GM12875 (cell line): ENCODE measurements at regions not wholly inside any gene's neighbourhood (a gene's known extent, or its start where the extent isn't known, plus 50 kb on each side); places are given as distances from the start of the nearest gene placed in this dataset.
"Not testable (repeated sequence)": the region's sequence is repeated elsewhere in the genome, so short reads cannot be mapped to it uniquely, and the experiment has no call there.

ENCODE experiments used
- H3K4me3 ChIP-seq: one replicate; pipeline ENCODE4 v1.5.1; 2011; ENCODE audit warnings: low read depth, low read length, control low read depth
- TF ChIP-seq, protein P1 (sequence below): IDR thresholded peaks from 2 replicates; pipeline ENCODE4 v1.5.1; 2011; ENCODE audit warnings: low read depth, mild to moderate bottlenecking, control low read depth, inconsistent platforms, low read length, moderate library complexity, borderline replicate concordance; ENCODE audit not compliant: insufficient read depth

DNA sequence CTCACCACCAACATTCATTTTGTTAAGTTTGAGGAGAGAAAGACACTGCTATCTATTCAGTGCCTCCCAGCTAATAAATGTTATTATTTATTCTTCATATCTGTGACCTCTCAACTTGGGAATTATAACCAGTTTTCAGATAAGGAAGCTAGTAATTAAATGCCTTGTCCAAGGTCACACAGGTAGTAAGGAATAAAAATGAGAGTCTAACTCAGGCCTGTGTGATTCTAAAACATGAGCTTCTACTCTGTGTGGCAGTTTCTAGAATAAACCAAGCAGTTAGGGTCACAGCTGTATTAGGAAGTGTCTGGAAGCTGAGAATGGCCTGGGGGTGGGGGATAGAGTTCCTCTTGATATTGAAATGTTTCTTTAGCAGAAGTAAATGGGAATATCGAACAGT lies 137.8 kb upstream of the LRATD1 start:
- TF ChIP-seq, protein P1, sequence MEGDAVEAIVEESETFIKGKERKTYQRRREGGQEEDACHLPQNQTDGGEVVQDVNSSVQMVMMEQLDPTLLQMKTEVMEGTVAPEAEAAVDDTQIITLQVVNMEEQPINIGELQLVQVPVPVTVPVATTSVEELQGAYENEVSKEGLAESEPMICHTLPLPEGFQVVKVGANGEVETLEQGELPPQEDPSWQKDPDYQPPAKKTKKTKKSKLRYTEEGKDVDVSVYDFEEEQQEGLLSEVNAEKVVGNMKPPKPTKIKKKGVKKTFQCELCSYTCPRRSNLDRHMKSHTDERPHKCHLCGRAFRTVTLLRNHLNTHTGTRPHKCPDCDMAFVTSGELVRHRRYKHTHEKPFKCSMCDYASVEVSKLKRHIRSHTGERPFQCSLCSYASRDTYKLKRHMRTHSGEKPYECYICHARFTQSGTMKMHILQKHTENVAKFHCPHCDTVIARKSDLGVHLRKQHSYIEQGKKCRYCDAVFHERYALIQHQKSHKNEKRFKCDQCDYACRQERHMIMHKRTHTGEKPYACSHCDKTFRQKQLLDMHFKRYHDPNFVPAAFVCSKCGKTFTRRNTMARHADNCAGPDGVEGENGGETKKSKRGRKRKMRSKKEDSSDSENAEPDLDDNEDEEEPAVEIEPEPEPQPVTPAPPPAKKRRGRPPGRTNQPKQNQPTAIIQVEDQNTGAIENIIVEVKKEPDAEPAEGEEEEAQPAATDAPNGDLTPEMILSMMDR: no peak
- H3K4me3 ChIP-seq: no peak overlapping the region

DNA sequence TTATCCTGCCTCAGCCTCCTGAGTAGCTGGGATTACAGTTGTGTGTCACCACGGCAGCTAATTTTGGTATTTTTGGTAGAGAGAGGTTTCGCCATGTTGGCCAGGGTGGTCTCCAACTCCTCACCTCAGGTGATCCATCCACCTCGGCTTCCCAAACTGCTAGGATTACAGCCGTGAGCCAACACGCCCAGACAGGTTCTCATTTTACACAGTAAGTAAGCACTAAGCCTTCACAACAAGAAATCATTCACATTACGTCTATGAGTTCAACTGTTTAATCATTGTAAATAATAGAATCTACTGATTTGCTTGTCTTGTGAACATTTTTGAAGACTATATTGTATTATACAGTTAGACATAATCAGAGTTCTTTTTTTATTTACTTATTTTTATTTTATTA lies 131.5 kb upstream of the LRATD1 start:
- TF ChIP-seq, protein P1: no peak
- H3K4me3 ChIP-seq: no peak overlapping the region

DNA sequence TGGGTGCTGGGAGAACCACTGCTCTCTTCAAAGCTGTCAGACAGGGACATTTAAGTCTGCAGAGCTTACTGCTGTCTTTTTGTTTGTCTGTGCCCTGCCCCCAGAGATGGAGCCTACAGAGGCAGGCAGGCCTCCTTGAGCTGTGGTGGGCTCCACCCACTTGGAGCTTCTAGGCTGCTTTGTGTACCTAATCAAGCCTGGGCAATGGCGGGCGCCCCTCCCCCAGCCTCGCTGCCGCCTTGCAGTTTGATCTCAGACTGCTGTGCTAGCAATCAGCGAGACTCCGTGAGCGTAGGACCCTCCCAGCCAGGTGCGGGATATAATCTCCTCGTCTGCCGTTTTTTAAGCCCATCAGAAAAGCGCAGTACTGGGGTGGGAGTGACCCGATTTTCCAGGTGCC lies 125.6 kb upstream of the LRATD1 start:
- H3K4me3 ChIP-seq: not testable (repeated sequence)

DNA sequence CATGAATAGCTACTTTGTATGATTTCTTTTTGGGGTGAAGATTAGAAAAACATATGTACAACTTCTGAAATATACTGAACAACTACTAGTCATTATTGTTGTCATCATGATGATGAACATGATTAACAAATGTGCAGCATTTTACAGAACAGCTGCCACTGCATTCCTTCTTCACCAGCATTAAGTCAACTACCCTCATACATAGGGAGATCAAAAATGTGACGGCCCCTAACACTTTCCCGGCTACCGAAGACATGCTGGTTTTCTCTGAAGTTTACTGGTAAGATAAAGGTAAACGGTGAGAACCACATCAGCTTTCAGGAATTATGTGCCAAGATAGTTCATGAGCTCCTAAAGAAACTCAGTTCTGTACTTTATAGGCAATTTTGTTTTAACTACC lies 121.0 kb upstream of the LRATD1 start:
- TF ChIP-seq, protein P1: no peak
- H3K4me3 ChIP-seq: no peak overlapping the region

DNA sequence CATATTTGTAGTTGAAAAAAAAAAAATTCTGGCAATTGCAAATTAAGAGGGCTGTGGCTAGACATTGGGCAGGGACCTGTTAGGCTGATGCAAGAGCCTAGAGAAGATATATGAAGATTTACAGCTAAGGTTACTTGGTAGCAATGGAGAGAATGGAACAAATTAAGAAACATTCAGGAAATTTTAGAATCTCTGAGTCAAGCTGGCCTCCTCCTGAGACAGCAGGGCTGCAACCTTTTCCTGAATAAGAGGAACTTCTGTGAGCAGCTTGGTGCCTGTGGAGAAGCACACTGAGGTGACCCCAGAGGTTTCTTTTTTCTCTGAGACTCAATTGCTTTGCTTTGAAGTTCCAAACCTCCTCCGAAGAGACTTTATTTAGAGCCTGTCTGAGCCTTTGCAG lies 118.6 kb upstream of the LRATD1 start:
- H3K4me3 ChIP-seq: no peak overlapping the region
- TF ChIP-seq, protein P1: no peak

DNA sequence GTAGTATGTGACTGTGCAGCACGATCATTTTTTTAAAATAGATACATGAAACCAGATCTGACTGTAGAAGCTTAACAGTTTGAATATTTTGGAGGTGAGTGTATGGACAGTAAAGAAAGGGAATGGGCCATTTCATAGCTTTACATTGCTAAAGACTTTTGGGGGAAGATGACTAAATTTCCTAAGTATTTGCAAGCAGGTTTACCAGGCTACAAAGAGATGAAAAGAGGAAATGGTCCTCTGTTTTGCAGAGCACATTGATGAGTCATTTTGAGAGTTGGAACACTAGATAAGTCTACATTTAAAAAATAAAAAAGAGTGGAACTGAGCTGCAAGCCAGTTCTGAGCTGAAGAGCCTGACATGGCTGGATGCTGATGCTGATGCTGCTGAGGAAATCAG lies 115.7 kb upstream of the LRATD1 start:
- TF ChIP-seq, protein P1: no peak
- H3K4me3 ChIP-seq: no peak overlapping the region

DNA sequence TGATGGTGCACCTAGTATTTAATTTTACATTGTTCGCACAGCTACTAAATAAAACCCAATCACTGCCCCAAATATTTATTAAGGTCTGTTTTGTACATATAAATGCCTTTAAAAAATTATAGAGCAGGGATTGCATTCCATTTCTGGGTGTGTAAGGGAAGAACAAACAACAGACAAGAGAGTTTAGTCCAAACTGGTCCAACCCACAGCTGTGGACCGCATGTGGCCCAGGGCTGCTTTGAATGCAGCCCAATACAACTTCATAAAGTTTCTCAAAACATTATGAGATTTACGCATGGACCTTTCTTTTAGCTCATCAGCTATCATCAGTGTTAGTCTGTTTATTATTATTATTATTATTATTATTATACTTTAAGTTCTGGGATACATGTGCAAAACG lies 114.8 kb upstream of the LRATD1 start:
- no peak overlapping the region for H3K4me3 ChIP-seq
- TF ChIP-seq, protein P1: no peak

DNA sequence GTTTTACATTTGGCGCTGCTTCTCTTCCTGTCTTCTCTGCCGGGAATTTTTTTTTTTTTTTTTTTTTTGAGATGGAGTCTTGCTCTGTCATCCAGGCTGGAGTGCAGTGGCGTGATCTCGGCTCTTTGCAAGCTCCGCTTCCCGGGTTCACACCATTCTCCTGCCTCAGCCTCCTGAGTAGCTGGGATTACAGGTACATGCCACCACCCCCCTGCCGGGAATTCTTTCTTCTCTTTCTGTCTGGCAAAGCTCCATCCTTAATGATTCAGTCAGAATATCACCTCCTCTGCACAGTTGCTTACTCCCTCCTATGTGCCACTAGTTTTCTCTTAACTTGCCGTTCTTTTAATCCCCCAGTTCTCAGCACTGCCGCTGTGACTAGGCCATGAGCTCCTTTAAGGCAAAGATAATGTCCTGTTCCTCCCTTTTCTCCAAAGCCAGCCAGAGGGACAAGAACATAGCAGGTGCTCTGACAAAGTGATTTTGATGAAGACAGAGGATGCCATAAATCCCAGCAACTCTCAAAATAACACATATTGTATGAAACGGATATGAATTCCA lies 112.1 kb upstream of the LRATD1 start:
- TF ChIP-seq, protein P1: no peak

More for the DNA sequence above, 112.1 kb upstream of the LRATD1 start:
- H3K4me3 ChIP-seq: no peak overlapping the region
